GM21360 (cell line): ENCODE measurements at regions not wholly inside any gene's neighbourhood (a gene's known extent, or its start where the extent isn't known, plus 50 kb on each side); places are given as distances from the start of the nearest gene placed in this dataset.
A peak's percentile ranks its signal among the peaks of the same experiment; 100 is the strongest.
"Not testable (repeated sequence)": the region's sequence is repeated elsewhere in the genome, so short reads cannot be mapped to it uniquely, and the experiment has no call there.

ENCODE experiments used
- ATAC-seq: cut with Tn5 transposase; IDR thresholded peaks from one replicate; pipeline ENCODE4 v1.9.1; 2021; ENCODE audit warnings: mild to moderate bottlenecking, moderate library complexity; ENCODE audit not compliant: unreplicated experiment

- no peak for ATAC-seq
Measured at GRCh38 chr3:168802766-168803165, 707.0 kb upstream of the GOLIM4 start.

- ATAC-seq = no peak
Measured at GRCh38 chr3:168801794-168802193, 706.1 kb upstream of the GOLIM4 start.

GRCh38 chr3:168796339-168796738 lies 700.6 kb upstream of the GOLIM4 start:
- no peak for ATAC-seq

- no peak for ATAC-seq
Measured at GRCh38 chr3:168794427-168794826, 698.7 kb upstream of the GOLIM4 start.

GRCh38 chr3:168782193-168782592 lies 686.5 kb upstream of the GOLIM4 start:
- ATAC-seq = no peak

GRCh38 chr3:168779970-168780645 lies 684.4 kb upstream of the GOLIM4 start:
- ATAC-seq = not testable (repeated sequence)

GRCh38 chr3:168753724-168754123 lies 658.0 kb upstream of the GOLIM4 start:
- no peak for ATAC-seq

GRCh38 chr3:168752339-168752738 lies 656.6 kb upstream of the GOLIM4 start:
- ATAC-seq = no peak

GRCh38 chr3:168747697-168748096 lies 652.0 kb upstream of the GOLIM4 start:
- no peak for ATAC-seq

- ATAC-seq = no peak
Measured at GRCh38 chr3:168738527-168739325, 643.0 kb upstream of the GOLIM4 start.

GRCh38 chr3:168736202-168736601 lies 640.5 kb upstream of the GOLIM4 start:
- ATAC-seq = no peak

- ATAC-seq = no peak
Measured at GRCh38 chr3:168730073-168730472, 634.3 kb upstream of the GOLIM4 start.

GRCh38 chr3:168722091-168722490 lies 626.4 kb upstream of the GOLIM4 start:
- no peak for ATAC-seq

GRCh38 chr3:168714609-168715240 lies 619.0 kb upstream of the GOLIM4 start:
- peak; percentile 98 for ATAC-seq

- no peak for ATAC-seq
Measured at GRCh38 chr3:168709073-168709472, 613.3 kb upstream of the GOLIM4 start.

- peak; percentile 92 for ATAC-seq
Measured at GRCh38 chr3:168707900-168708299, 612.2 kb upstream of the GOLIM4 start.

GRCh38 chr3:168705412-168705811 lies 609.7 kb upstream of the GOLIM4 start:
- ATAC-seq = no peak

- ATAC-seq = no peak
Measured at GRCh38 chr3:168696051-168696450, 600.3 kb upstream of the GOLIM4 start.

- ATAC-seq = no peak
Measured at GRCh38 chr3:168693870-168694269, 598.1 kb upstream of the GOLIM4 start.

- no peak for ATAC-seq
Measured at GRCh38 chr3:168688267-168688666, 592.5 kb upstream of the GOLIM4 start.

GRCh38 chr3:168684519-168684918 lies 588.8 kb upstream of the GOLIM4 start:
- no peak for ATAC-seq

GRCh38 chr3:168678730-168679129 lies 583.0 kb upstream of the GOLIM4 start:
- ATAC-seq = no peak
